ENCODE measurements at regions not wholly inside any gene's neighbourhood (a gene's known extent, or its start where the extent isn't known, plus 50 kb on each side); places are given as distances from the start of the nearest gene placed in this dataset.

DNA sequence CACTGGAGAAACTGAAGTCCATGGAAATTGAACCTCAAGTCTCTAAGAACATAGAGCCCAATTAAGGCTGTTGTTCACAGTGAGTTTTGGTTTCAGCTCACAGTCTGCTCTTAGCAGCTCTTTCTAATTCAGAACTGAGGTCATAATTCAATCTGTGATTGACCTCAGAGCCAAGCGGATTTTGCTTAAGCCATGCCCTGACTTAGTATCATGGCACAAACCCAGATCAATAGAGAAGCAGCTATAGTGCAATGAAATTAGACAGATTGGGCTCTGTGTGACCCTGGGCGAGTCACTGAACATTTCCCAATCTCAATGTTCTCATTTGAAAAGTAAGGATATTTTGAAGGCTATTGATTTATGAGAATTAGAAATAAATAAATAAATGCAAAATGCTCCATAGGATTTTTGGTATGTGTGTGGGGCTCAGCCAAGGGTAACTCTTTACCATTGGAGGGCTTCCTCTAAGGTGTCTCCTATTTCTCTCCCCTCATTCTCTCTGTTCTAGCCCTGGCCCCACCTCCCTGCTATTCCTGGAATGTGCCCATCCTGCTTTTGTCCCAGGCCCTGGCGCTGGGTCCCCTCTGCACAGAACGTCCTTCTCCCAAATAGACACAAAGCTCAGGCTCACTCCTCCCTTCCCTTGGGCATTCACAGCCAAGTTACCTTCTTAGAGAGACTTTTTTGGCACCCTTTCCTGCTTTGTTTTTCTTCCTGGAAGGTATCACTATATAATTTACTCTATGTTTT is 239.6 kb downstream of the LPIN1 start:
- H3K4me3 ChIP-seq: no peak overlapping the region
- no peak for TF ChIP-seq POLR2A (IDR thresholded peaks at IDR 0.05)
- TF ChIP-seq, protein P1, sequence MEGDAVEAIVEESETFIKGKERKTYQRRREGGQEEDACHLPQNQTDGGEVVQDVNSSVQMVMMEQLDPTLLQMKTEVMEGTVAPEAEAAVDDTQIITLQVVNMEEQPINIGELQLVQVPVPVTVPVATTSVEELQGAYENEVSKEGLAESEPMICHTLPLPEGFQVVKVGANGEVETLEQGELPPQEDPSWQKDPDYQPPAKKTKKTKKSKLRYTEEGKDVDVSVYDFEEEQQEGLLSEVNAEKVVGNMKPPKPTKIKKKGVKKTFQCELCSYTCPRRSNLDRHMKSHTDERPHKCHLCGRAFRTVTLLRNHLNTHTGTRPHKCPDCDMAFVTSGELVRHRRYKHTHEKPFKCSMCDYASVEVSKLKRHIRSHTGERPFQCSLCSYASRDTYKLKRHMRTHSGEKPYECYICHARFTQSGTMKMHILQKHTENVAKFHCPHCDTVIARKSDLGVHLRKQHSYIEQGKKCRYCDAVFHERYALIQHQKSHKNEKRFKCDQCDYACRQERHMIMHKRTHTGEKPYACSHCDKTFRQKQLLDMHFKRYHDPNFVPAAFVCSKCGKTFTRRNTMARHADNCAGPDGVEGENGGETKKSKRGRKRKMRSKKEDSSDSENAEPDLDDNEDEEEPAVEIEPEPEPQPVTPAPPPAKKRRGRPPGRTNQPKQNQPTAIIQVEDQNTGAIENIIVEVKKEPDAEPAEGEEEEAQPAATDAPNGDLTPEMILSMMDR (IDR thresholded peaks at IDR 0.05): no peak

DNA sequence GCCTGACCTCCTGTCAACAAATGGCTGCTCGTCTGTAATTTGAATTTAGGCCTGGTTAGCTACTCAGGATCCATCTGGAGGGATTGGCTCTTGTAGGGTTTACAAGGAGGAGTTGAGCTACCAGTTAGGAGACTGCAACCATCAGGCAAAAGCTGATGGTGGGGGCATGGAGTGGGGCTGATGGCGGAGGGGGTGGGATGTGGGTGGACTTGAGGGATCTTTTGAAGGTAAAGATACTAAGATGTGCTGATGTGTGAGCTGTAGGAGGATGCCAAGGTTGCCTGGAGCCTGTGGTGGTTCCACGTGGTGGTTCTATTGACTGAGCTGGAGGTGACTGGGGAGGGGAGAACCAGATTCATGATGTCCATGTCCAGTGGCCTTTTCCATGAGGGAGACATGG is 240.7 kb downstream of the LPIN1 start:
- Histone ChIP-seq H3K4me3 (no peak overlapping the region), H3K27ac (no peak overlapping the region), H3K27me3 (no peaks in the 10 kb centered on the region), H3K36me3 (no peaks in the 10 kb centered on the region), H3K9me3 (no peaks in the 10 kb centered on the region), H3K4me1 (no peaks in the 10 kb centered on the region)
- no peak for TF ChIP-seq POLR2A (IDR thresholded peaks at IDR 0.05)
- TF ChIP-seq, protein P1 (IDR thresholded peaks at IDR 0.05): no peak
- DNase-seq: no peak

More for the DNA sequence above, 239.6 kb downstream of the LPIN1 start:
- no peaks in the 10 kb centered on the region for H3K9me3 ChIP-seq
- DNase-seq: no peak
- H3K36me3 ChIP-seq: no peaks in the 10 kb centered on the region
- H3K27me3 ChIP-seq: no peaks in the 10 kb centered on the region
- H3K27ac ChIP-seq: no peak overlapping the region
- no peaks in the 10 kb centered on the region for H3K4me1 ChIP-seq

DNA sequence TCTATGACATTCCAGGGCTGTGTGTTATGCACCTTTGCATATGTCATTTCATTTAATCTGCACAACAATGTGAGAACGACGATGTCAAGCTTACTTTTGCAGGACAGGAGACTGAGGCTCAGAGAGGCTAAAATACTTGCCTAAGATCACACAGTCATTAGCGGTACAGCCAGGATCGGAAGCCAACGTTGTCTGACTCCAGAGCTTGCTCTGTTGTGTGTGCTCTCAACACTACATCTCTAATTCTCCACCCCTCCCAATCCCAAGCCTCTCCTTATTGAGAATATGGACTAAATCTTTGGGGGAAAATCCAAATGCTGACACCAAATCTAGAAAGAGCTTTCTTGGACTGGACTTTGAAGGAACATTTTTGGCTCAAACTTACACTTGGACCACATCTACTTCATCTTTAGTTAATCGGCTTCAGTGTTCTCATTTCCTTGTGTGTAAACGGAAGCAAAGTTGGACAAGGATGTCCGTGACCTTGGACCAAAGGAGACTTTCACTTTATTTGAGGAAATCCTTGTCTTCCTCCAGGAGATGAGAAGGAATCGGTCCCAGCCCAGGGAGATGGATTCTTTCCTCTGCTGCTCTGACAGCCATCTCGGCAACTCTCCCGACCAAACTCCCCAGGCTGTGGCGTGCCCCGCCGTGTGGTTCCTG is 242.4 kb downstream of the LPIN1 start:
- no peak overlapping the region for H3K27ac ChIP-seq
- DNase-seq: no peak
- H3K9me3 ChIP-seq: no peaks in the 10 kb centered on the region
- H3K4me1 ChIP-seq: no peaks in the 10 kb centered on the region
- TF ChIP-seq POLR2A (IDR thresholded peaks at IDR 0.05): no peak
- TF ChIP-seq, protein P1 (IDR thresholded peaks at IDR 0.05): no peak
- H3K36me3 ChIP-seq: no peaks in the 10 kb centered on the region
- H3K4me3 ChIP-seq: no peak overlapping the region
- H3K27me3 ChIP-seq: no peaks in the 10 kb centered on the region

DNA sequence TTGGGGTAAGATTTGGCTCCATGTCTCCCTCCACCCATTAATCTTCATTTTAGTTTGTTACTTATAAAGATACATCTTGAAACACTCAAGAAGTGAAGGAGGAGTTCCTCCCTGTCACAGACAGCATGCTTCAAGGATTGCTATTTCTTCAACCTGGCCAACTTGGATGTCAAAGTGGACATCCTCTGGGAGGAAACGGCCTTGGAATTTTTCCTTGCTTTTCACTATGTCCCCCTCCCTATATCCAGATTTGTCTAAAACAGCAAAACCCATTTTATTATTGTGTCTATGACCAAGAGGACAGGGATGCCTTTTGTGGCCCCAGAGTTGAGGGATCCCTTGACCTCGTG is 242.9 kb downstream of the LPIN1 start:
- no peaks in the 10 kb centered on the region for H3K27me3 ChIP-seq
- TF ChIP-seq, protein P1 (IDR thresholded peaks at IDR 0.05): no peak
- no peak for TF ChIP-seq POLR2A (IDR thresholded peaks at IDR 0.05)
- DNase-seq: no peak
- H3K36me3 ChIP-seq: no peaks in the 10 kb centered on the region
- no peaks in the 10 kb centered on the region for H3K4me1 ChIP-seq
- H3K4me3 ChIP-seq: no peak overlapping the region
- no peak overlapping the region for H3K27ac ChIP-seq
- H3K9me3 ChIP-seq: no peaks in the 10 kb centered on the region

DNA sequence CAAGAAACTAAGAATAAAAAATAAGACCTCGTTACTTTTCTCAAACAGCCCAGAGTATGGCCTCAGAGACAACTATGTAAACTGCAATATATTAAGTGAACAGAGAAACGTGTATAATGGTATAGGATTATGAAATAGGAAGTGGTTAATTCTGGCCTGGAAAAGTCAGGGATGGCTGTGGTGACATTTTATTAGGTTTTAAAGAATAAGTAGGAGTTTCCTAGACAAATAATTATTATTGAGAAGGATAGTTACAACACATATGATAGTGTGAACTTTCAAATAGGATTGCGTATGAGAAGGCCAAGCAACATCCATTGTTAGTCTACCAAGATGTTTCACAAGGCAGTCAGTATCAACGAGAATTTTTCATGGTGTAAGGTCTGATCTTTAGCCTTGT is 244.1 kb downstream of the LPIN1 start:
- Histone ChIP-seq H3K9me3 (no peaks in the 10 kb centered on the region), H3K27ac (no peak overlapping the region), H3K4me1 (no peaks in the 10 kb centered on the region), H3K4me3 (no peak overlapping the region), H3K27me3 (no peaks in the 10 kb centered on the region), H3K36me3 (no peaks in the 10 kb centered on the region)
- no peak for DNase-seq
- TF ChIP-seq, protein P1 (IDR thresholded peaks at IDR 0.05): no peak
- TF ChIP-seq POLR2A (IDR thresholded peaks at IDR 0.05): no peak

Data from Peyer's patch (tissue), 4 donors.